ENCODE measurements at regions not wholly inside any gene's neighbourhood (a gene's known extent, or its start where the extent isn't known, plus 50 kb on each side); places are given as distances from the start of the nearest gene placed in this dataset.
"Not testable (repeated sequence)": the region's sequence is repeated elsewhere in the genome, so short reads cannot be mapped to it uniquely, and the experiment has no call there.

DNA sequence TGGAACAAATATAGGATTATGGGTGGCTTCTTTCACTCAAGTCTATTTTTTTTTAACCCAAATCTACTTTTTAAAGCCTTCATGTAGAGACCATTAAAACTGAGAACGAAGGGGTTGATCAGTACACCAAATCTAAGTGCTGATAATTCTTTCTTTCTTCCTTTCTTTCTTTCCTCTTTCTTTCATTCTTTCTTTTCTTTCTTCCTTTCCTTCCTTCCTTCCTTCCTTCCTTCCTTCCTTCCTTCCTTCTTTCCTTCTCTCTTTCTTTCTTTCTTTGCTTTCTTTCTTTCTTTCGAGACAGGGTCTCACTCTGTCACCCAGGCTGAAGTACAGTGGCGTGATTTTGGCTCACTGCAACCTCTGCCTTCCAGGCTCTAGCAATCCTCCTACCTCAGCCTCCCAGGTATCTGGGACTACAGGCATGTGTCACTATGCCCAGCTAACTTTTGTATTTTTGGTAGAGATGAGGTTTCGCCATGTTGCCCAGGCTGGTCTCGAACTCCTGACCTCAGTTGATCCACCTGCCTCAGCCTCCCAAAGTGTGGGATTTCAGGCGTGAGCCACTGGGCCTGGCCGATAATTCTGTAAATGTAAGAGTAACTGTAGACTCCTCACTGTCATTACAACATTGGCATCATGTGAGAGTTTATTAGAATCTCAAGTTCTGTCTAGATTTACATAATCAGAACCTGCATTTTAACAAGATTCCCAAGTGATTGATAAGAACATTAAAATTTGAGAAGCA lies 236.4 kb downstream of the TFEC start:
- DNase-seq (ENCODE audit: low read depth in 2 of 2) = no peak

GRCh38 chr7:115789901-115790300 lies 240.7 kb downstream of the TFEC start:
- no peak for DNase-seq (ENCODE audit: low read depth in 2 of 2)

DNA sequence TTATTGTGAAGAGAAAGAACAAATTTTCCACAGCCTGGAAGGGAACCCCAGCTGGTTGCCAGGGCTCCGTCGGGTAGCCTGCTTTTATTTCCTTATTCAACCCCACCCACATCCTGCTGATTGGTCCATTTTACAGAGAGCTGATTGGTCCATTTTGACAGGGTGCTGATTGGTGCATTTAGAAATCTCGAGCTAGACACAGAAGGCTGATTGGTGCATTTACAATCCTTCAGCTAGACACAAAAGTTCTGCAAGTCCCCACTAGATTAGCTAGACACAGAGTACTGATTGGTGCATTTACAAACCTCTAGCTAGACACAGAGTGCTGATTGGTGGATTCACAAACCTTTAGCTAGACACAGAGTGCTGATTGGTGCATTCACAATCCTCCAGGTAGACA lies 241.1 kb downstream of the TFEC start:
- not testable (repeated sequence) for DNase-seq (ENCODE audit: low read depth in 2 of 2)

DNA sequence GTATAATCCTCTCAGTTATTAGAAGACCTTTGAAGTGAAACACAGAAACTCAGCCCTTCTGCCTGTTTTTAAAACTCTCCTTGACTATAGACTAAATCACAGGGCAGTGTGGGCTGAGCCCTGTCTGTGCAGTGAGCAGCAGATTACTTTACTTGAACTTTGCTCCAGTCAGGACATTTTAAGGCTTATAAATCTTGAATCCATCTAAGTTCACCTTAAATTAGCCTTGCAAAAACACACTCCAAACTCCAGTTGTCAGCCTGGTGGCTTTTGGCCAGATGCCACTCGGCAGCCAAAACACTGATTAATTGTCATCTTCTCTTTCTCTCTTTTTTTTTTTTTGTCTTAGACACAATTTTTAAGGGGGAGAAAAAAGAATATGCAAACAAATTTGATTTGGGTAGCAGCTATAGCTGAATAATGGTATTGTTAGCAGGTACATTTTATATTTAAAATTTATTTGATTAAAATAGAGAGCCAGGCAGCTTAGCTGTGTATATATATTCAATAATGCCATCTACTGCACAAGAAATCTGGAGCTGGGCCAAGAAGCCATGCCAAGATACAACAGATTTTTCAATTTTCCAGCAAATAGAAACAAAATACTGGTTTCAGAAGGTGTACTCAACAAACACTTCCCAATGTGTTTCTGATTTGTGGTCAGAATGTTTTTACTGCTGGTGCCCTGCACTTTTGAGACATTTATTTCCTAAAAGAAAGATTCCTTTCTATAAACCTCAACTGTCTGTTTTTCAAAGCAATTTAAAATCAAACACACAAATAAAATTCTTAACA lies 247.7 kb downstream of the TFEC start:
- no peak for DNase-seq (ENCODE audit: low read depth in 2 of 2)

GRCh38 chr7:115779561-115779960 lies 251.0 kb downstream of the TFEC start:
- DNase-seq (ENCODE audit: low read depth in 2 of 2) = no peak

DNA sequence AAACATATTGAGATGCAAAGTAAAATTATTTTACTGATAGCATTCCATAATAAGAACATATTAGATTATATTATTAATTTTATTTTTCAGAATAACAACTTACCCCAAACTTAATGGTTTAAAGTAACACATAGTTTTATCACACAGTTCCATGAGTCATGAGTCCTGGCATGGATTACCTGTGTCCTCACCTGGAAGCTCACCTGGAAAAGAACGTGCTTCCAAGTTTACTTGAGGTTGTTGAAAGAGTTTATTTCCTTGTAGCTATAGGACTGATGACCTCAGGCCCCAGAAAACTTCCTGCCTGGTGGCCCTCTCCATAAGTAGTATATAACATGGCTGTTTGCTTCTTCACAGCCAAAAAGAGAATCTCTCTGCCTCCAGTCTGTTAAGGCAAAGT lies 254.6 kb downstream of the TFEC start:
- no peak for DNase-seq (ENCODE audit: low read depth in 2 of 2)

GRCh38 chr7:115763347-115763746 lies 267.2 kb downstream of the TFEC start:
- no peak for DNase-seq (ENCODE audit: low read depth in 2 of 2)

GRCh38 chr7:115758025-115758424 lies 272.5 kb downstream of the TFEC start:
- DNase-seq (ENCODE audit: low read depth in 2 of 2) = no peak

- no peak for DNase-seq (ENCODE audit: low read depth in 2 of 2)
Observed at GRCh38 chr7:115754226-115754625, 276.3 kb downstream of the TFEC start.

DNA sequence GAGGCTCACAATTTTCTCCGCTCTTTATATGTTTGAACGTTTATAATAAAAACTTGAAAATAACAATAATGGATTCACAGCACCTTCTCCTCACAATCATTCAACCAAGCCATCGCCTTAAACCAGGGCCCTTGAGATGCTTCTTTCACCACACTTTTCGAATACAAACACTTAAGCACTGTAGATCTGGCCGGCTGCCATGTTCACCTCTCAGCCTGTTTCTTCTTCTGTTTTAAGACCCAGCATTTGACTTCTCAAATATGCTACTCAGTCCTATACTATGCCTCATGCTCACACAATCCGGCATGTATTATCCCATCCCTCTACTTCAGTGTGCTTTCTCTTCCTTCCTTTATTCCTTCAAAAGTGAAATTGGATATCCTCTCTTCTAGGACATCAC lies 280.6 kb downstream of the TFEC start:
- no peak for DNase-seq (ENCODE audit: low read depth in 2 of 2)

GRCh38 chr7:115748123-115748738 lies 282.3 kb downstream of the TFEC start:
- DNase-seq (ENCODE audit: low read depth in 2 of 2) = no peak

GRCh38 chr7:115747174-115747573 lies 283.4 kb downstream of the TFEC start:
- DNase-seq (ENCODE audit: low read depth in 2 of 2) = no peak

DNA sequence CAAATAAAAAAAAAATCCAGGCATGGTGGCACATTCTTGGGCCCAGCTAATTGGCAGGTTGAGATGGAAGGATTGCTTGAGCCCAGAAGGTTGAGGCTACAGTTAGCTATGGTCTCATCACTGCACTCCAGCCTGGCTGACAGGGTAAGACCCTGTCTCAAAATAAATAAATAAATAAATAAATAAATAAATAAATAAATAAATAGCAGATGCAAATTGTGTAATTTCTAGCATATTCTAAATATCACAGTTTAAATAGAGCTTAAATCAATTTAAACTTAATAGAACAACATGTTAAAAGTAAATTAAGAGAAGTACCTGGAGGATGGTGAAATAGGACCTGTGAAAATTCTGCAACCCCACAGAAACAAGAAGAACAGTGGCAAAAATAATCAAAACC lies 290.5 kb downstream of the TFEC start:
- DNase-seq (ENCODE audit: low read depth in 2 of 2) = no peak

GRCh38 chr7:115734641-115735040 lies 295.9 kb downstream of the TFEC start:
- DNase-seq (ENCODE audit: low read depth in 2 of 2) = no peak

DNA sequence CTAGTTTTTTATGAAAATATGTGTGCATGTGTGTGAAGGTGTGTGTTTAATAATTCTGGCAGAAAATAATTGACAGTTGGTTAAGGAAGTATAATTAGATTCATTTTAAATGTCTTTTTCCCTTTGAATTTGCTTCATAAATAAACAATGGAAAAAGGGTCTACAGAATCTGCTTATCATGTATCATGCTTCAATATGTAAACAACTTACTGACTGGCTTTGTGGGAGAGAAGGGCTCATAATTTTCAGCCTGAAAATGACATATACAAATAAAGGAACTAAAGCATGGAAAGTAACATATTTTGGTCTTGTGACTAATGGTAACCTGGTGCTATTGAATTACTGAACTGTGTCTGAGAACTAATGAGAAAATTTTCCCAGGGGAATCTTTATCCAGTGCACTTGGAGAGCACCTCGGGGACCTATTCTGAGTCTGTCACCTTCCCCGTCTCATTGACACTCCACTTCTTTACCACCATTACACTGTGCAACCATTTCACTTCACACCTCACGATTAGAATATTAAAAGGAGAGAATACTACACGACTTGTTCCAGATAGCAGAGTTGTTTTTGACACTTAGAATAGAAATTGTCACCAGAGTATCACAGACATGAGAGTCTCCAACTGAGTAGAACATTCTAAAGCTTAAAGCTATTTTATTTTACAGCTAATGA lies 298.6 kb downstream of the TFEC start:
- DNase-seq (ENCODE audit: low read depth in 2 of 2) = no peak

DNA sequence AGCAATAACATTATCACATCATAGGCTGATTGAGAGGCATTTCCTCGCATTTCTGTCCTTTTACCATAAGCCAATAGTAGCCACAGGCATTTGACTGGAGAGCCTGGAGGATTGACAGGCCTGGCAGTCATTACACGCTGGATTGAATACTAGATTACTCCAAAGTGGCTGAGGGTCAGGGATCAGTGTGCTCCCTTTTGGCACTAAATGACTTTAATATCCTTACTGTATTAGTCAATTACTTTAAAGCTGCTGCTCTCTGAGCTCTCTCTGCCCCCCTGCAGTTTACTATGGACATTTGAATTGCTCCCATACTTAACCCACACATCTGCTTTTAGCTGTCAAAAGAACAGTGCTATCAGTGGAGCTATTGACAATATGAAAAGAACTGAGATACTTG lies 302.0 kb downstream of the TFEC start:
- no peak for DNase-seq (ENCODE audit: low read depth in 2 of 2)

DNA sequence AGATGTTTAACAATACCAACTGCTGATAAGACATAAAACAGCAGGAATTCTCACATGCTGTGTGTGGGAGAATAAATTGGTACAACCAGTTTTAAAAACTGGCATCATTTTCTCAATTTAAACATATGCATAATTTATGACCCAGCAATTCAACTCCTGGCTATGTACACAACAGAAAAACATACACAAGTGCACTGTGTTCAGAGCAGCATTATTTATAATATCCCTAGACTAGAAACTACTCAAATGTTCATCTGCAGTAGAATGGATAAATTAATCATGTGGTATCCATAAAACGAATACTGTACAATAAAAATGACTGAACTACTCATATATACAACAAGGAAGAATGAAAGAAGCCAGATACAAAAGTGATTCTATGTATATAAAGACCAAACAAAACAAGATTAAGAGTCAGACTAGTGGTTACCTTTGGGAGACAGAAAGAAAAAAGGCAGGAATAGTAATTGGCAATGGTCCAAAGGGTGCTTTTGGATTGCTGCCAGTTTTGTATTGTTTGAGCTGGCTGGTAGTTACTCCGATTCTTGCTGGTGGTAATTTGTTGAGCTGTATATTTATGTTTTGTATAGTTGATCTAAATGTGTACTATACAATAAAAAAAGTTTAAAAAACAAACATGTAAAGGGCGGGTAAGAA lies 306.0 kb downstream of the TFEC start:
- DNase-seq (ENCODE audit: low read depth in 2 of 2) = no peak

GRCh38 chr7:115722302-115722977 lies 308.1 kb downstream of the TFEC start:
- DNase-seq (ENCODE audit: low read depth in 2 of 2) = no peak

DNA sequence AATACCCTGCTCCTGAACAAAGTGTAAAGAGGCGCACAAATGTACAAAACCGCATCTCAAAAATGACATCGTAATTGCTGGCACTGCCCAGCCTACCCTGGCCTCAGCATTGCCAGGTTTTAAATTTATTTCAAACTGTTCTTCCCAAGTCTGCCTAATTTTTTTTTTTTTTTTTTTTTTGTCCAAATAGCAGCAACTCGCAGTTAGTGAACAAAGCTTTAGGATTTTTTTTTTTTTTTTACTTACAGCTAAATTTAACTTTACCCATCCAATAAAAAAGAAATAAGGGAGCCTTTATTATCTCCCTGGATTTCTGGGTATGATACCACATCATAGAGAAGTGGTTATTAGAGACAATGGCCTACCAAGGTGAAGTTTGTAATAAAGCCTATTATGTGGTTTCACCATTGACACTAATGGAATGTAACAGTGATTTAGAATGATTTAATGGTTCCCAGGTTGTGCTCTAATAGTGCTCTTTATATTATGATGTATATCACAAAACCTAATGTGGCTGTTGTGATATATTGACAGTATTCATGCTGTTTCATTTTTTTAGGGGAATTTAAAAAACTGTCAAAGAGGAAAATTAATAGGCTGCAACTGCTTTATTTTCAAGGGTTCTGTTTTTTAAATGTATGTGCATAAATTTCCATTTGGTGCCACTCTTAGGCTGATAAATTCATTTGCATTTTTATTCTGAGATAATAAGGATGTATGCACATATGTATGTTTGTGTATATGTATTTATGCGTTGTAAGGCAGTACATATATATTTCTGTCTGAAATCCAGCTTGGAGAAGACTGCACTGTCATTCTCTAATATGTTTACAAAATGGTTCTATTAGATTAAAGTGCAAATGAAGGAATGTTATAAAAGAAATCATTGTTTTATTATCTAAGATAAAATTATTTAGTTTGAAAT lies 309.0 kb downstream of the TFEC start:
- DNase-seq (ENCODE audit: low read depth in 2 of 2) = no peak

- DNase-seq (ENCODE audit: low read depth in 2 of 2) = no peak
Observed at GRCh38 chr7:115719963-115720362, 310.6 kb downstream of the TFEC start.

Measured in stimulated activated CD4-positive, alpha-beta T cell treated with anti-CD3 and anti-CD28 coated beads, Interleukin-12 subunit alpha, Interleukin-12 subunit beta, amount 100 ng/mL, for 24 hours (primary cell).